ENCODE measurements at regions not wholly inside any gene's neighbourhood (a gene's known extent, or its start where the extent isn't known, plus 50 kb on each side); places are given as distances from the start of the nearest gene placed in this dataset.

DNA sequence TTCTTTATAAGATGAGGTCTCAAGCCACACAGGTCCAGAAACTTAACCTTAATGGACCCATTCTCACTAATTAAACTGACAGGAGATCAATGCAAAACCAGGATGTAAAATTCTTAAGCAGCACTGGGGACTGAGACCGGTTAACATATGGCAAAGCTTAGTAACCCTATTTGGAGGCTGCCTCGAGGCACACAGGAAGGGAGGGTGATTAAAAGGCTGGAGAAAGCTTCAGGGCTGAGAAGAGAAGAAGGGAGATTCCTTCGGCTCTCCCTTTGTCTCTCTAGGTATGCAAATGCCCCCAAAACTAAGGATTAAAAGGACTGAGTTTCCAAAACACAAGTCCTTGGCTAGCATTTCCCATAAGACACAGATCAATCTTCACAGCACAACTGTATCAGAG lies 120.8 kb upstream of the DSCAM start:
- TF ChIP-seq EZH2 (IDR thresholded peaks at IDR 0.05; ENCODE audit: insufficient read depth, poor library complexity, severe bottlenecking): no peak
- TF ChIP-seq EZH2phosphoT487 (IDR thresholded peaks at IDR 0.05; ENCODE audit: insufficient read depth, low read depth): no peak

Data from GM23248 (cell line).